Brain microvascular endothelial cell (primary cell): ENCODE measurements at regions not wholly inside any gene's neighbourhood (a gene's known extent, or its start where the extent isn't known, plus 50 kb on each side); places are given as distances from the start of the nearest gene placed in this dataset.
A peak's percentile ranks its signal among the peaks of the same experiment; 100 is the strongest.

ENCODE experiments used
- DNase-seq: peaks from one replicate; pipeline ENCODE4 v3.0.0-alpha.2; 2020
- H3K27ac ChIP-seq: fragments of 250-450 bp; sonication (Bioruptor Pico); 2 replicates; pipeline ENCODE4 v1.5.1; 2020; ENCODE audit warnings: mild to moderate bottlenecking, moderate library complexity
- H3K27me3 ChIP-seq: fragments of 250-450 bp; sonication (Bioruptor Pico); replicated peaks from 2 replicates; pipeline ENCODE4 v1.5.1; 2020; ENCODE audit warnings: mild to moderate bottlenecking
- H3K36me3 ChIP-seq: fragments of 250-450 bp; sonication (Bioruptor Pico); replicated peaks from 2 replicates; pipeline ENCODE4 v1.5.1; 2020; ENCODE audit warnings: mild to moderate bottlenecking
- H3K4me3 ChIP-seq: 2 replicates; pipeline ENCODE4 v1.5.1; 2011; ENCODE audit warnings: low read depth, mild to moderate bottlenecking, control low read depth, low read length, moderate library complexity
- in situ Hi-C: cut with HindIII; loops from 2 replicates; pipeline ENCODE4 v1.10.0; 2017; ENCODE audit warnings: low sequenced_read_pairs, low pct_ligation_motif_present
- TF ChIP-seq, protein P1 (sequence below): IDR thresholded peaks from 2 replicates; pipeline ENCODE4 v1.5.1; 2011; ENCODE audit warnings: low read depth, mild to moderate bottlenecking, moderate library complexity, low read length, control low read depth, inconsistent platforms; ENCODE audit errors: missing control alignments

DNA sequence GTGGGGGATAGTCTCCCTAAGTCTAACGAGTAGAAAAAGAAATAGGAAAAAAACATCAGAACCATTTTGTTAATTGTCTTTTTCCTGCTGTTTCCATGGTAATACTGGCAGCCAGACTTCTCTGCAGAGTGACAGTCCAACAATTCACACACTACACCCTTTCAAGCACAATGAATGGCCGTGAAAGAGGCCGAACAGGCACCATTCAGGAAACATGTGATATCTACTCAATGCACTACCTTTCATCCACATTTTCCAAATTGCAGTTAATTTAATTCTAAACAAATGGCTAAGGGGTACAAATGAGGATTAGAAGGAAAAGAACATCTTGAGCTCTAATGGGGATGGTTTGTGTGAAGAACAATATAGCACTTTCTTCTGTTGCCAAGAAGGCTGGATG is 358.5 kb upstream of the ANKRD30A start:
- Histone ChIP-seq H3K36me3 (no peaks in the 10 kb centered on the region), H3K27me3 (no peaks in the 10 kb centered on the region), H3K4me3 (no peak overlapping the region), H3K27ac (no peak overlapping the region)
- TF ChIP-seq, protein P1, sequence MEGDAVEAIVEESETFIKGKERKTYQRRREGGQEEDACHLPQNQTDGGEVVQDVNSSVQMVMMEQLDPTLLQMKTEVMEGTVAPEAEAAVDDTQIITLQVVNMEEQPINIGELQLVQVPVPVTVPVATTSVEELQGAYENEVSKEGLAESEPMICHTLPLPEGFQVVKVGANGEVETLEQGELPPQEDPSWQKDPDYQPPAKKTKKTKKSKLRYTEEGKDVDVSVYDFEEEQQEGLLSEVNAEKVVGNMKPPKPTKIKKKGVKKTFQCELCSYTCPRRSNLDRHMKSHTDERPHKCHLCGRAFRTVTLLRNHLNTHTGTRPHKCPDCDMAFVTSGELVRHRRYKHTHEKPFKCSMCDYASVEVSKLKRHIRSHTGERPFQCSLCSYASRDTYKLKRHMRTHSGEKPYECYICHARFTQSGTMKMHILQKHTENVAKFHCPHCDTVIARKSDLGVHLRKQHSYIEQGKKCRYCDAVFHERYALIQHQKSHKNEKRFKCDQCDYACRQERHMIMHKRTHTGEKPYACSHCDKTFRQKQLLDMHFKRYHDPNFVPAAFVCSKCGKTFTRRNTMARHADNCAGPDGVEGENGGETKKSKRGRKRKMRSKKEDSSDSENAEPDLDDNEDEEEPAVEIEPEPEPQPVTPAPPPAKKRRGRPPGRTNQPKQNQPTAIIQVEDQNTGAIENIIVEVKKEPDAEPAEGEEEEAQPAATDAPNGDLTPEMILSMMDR: no peak
- in situ Hi-C loops: no loop called here
- no peak for DNase-seq

DNA sequence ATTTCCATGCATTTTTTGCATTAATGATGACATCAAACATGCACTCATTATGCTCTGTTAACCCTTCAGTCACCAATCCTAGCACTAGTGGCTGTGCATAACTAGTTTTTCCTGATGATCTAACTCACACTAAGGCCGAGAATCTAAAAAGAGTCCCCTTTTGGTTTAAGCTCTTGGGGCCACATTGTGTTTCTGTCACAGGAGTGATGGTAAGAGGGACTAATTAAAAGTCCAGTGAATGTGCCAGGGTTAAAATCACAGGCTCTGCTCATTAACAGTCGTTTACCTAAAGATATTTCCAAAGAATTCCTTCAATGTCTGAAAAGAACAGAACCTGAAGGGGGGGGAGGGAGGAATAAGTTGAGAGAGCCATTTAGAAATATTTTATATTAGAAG is 359.0 kb upstream of the ANKRD30A start:
- no peaks in the 10 kb centered on the region for H3K36me3 ChIP-seq
- in situ Hi-C loops: no loop called here
- TF ChIP-seq, protein P1: no peak
- no peak for DNase-seq
- H3K4me3 ChIP-seq: no peak overlapping the region
- H3K27me3 ChIP-seq: no peaks in the 10 kb centered on the region
- no peak overlapping the region for H3K27ac ChIP-seq

DNA sequence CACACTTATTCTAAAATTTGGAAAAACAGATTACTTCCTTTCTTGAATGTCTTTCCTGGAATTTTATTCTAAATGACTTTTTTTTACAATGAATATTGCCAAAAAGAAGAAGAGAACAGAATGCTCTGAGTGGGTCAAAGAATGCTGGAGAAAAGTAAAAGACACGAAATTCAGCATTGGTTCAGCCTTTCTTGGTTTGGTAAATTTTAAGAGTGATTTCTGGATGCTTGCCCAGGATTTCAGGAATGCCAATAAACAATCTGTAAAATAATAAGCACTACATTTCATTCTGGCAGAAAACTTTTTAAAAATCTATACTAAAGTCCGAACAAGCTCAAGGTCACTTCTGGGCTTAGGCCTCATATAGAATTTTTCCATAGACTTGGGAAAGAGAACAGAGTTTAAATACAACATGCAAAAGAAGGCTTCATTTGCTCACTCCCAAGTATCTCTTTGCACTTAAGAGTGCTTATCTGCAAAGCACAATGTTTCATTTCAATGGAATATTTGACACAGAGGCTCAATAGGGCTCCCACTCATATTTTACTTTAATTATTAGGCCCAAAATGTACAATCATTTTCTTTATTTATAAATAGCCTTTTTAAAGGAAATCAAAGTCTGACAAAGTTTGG is 359.5 kb upstream of the ANKRD30A start:
- Histone ChIP-seq H3K27me3 (no peaks in the 10 kb centered on the region), H3K27ac (no peak overlapping the region), H3K36me3 (no peaks in the 10 kb centered on the region), H3K4me3 (no peak overlapping the region)
- in situ Hi-C loops: no loop called here
- TF ChIP-seq, protein P1: no peak
- peak; percentile 30 for DNase-seq

DNA sequence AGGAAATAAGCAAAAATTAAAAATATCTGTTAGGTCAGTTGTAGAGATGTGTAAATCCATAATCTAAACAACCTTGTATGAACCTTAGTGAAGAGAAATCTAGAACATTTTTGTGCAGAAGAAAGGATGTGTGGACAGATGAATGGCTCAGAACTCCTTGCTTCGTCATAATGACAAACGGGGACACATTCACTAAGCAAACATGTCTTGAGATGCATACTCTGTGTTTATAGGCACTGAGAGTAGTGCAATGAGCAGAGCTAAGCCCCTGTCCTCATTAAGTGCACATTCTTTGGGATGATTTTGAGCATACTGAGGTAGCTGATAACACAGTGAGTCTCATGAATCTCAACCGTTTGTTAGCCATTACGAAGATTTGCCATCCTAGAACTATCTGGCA is 360.6 kb upstream of the ANKRD30A start:
- Histone ChIP-seq H3K36me3 (no peaks in the 10 kb centered on the region), H3K27me3 (no peaks in the 10 kb centered on the region), H3K4me3 (no peak overlapping the region), H3K27ac (no peak overlapping the region)
- TF ChIP-seq, protein P1: no peak
- no peak for DNase-seq
- in situ Hi-C loops: no loop called here

DNA sequence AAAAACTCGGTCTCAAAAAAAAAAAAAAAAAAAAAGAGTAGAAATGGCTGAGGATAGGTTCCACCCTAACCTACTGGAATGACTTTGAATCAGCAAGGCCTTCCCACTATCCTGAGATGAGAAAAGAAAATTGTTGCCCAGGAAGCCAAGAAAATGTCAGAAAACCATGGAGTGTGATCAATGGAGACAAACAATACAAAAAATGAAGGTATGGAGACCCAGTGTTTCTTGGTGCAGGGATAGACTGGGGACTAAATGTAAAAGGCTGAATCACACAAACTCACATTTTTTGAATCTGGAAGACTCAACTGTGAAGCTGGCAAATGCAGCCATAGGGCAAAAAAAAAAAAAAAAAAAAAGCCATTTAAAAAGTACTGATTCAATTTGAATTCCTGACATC is 364.3 kb upstream of the ANKRD30A start:
- no peak overlapping the region for H3K27ac ChIP-seq
- H3K27me3 ChIP-seq: no peaks in the 10 kb centered on the region
- TF ChIP-seq, protein P1: no peak
- no peaks in the 10 kb centered on the region for H3K36me3 ChIP-seq
- in situ Hi-C loops: no loop called here
- H3K4me3 ChIP-seq: no peak overlapping the region
- DNase-seq: no peak
